OCI-LY3 (cell line): ENCODE measurements at regions not wholly inside any gene's neighbourhood (a gene's known extent, or its start where the extent isn't known, plus 50 kb on each side); places are given as distances from the start of the nearest gene placed in this dataset.

Source experiments
- EZH2phosphoT487 ChIP-seq: fragments of 200-600 bp; shearing (Covaris generic); IDR thresholded peaks from 2 replicates; pipeline ENCODE4 v1.6.1; 2018; ENCODE audit warnings: antibody characterized with exemption, mixed run types, low read depth
- TF ChIP-seq, protein P1 (sequence below): fragments of 200-600, 300-600 bp; sonication (generic); IDR thresholded peaks from 2 replicates; pipeline ENCODE4 v1.5.1; 2014; ENCODE audit warnings: antibody characterized with exemption, low read length, low read depth

DNA sequence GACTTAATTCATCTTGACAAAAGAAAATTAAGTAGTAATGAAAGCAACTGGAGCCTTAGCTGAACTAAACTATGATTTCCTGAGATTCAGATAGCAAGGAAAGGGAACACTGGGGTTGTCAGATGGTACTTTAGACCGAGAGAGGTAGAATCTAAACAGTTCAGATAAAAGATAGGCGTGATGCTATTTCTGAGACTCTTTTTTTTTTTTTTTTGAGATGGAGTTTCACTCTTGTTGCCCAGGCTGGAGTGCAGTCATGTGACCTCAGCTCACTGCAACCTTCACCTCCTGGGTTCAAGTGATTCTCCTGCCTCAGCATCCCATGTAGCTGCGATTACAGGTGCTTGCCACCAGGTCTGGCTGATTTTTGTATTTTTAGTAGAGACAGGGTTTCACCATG, 279.9 kb upstream of the UMPS start:
- TF ChIP-seq, protein P1, sequence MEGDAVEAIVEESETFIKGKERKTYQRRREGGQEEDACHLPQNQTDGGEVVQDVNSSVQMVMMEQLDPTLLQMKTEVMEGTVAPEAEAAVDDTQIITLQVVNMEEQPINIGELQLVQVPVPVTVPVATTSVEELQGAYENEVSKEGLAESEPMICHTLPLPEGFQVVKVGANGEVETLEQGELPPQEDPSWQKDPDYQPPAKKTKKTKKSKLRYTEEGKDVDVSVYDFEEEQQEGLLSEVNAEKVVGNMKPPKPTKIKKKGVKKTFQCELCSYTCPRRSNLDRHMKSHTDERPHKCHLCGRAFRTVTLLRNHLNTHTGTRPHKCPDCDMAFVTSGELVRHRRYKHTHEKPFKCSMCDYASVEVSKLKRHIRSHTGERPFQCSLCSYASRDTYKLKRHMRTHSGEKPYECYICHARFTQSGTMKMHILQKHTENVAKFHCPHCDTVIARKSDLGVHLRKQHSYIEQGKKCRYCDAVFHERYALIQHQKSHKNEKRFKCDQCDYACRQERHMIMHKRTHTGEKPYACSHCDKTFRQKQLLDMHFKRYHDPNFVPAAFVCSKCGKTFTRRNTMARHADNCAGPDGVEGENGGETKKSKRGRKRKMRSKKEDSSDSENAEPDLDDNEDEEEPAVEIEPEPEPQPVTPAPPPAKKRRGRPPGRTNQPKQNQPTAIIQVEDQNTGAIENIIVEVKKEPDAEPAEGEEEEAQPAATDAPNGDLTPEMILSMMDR: no peak
- no peak for TF ChIP-seq EZH2phosphoT487
